NCI-H1930 (cell line): ENCODE measurements at regions not wholly inside any gene's neighbourhood (a gene's known extent, or its start where the extent isn't known, plus 50 kb on each side); places are given as distances from the start of the nearest gene placed in this dataset.

Source experiments
- DNase-seq, 2 experiments: peaks; one replicate each; lab custom pipeline; 2025; lab: John Stamatoyannopoulos, UW

DNA sequence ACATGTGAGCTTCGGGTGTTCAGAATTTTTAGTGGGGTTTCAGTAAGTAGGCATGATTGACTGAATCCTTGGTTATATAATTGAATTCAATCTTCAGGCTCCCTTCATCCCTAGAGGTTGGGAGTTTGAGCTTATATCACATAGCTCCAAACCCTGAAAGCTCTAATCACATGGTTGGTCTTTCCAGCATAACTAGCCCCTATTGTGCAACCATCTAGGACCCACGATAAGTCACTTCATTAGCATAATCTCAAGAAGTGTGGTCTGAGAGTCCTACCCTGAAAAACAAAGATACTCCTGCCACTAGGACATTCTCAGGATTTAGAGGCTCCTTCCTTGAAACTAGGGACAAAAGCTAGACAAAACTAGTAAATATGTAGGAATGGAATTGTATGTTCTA is 348.9 kb upstream of the CBLB start:
- no peak for DNase-seq

- no peak for DNase-seq
Measured at GRCh38 chr3:106227068-106227467, 358.3 kb upstream of the CBLB start.

GRCh38 chr3:106228271-106228670 is 359.5 kb upstream of the CBLB start:
- DNase-seq = no peak

DNA sequence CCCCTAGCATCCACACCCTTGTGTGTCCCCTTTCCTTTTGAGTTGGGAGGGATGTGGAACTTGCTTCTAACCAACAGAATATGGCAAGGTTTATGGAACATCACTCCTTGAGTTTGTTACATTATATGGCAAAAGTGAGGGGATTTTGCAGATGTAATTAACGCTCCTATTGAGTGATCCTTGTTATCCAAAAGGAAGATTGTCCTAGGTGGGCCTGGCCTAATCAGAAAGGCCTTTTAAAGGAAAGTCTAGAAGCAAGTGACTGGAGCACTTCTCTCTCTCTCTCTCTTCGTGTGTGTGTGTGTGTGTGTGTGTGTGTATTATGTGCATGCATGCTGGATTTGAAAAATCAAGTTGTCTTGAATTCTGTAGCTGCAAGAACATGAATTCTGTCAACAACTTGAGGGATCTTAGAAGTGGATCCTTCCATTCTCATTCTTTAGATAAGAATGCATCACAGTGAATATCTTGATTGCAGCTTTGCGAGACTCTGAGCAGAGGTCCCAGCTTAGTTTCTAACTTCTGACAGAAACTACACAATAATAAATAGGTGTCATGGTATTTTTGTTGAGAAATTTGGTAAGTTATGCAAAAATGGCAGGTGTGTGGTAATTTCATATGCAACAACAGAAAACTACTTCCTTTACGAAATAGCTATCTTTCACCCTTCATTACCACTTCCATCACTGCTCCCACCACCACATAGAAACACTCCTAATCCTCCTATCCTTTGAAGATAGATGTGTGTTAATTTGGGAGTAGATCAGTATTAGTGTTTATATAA is 360.9 kb upstream of the CBLB start:
- DNase-seq = no peak

DNA sequence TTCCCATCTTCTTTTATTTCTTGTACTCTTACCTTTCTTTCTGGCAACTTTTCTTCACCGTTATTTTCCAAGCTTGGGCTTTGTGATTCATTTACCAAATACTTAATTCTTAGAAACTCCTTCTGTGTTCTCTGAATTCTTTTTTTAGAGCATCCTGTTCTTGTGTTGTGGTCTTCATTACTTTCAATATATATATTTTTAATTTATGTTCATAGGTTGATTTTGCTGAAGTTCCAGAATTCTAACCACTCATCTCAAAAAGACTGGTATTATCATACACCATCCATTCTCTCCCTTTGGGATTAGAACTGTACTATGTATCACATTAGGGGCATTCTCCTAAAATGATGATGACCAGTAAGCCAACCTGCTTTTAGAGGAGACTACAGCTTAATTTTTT is 362.3 kb upstream of the CBLB start:
- DNase-seq = no peak

DNA sequence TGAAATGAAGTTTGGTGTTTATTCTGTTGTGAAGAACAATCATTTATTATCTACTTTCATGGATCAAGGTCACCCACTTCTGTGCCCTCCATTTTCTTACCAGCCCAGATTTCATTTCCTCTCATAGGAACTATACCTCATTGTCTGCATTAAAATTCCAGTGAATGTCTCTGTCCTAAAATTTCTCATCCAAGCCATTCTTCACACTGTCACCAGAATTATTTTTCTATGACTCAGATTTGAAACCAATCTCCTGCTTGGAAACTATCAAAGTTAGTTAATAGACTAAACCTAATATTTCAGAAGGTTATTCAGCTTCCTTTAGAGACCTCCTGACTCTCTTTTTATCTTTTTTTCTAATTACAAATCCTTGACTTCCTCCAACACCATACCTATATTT is 364.1 kb upstream of the CBLB start:
- no peak for DNase-seq

- no peak for DNase-seq
Measured at GRCh38 chr3:106239195-106239697, 370.4 kb upstream of the CBLB start.

GRCh38 chr3:106241593-106241992 is 372.8 kb upstream of the CBLB start:
- DNase-seq = no peak

GRCh38 chr3:106242781-106243180 is 374.0 kb upstream of the CBLB start:
- DNase-seq = no peak

GRCh38 chr3:106245400-106245799 is 376.6 kb upstream of the CBLB start:
- DNase-seq = no peak

- DNase-seq = no peak
Measured at GRCh38 chr3:106247902-106248684, 379.3 kb upstream of the CBLB start.

GRCh38 chr3:106249159-106249558 is 380.3 kb upstream of the CBLB start:
- DNase-seq = no peak

- no peak for DNase-seq
Measured at GRCh38 chr3:106249981-106250380, 381.2 kb upstream of the CBLB start.

- DNase-seq = no peak
Measured at GRCh38 chr3:106251160-106251892, 382.5 kb upstream of the CBLB start.

DNA sequence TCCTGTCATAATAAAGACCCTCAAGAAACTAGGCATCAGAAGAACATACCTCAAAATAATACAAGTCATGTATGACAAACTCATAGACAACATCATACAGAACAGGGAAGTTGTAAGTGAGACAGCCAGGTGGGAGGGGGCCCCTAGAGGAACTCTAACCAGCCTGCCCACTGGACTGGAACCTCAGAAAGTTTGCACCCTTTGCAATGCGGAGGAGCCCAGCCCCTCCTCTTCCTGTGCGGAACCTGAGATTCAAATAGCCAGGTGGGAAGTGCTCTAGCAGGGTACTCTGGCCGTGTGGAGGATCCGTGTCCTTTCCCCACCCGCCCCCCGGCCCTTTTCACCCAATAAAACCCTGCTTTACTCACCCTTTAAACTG is 387.0 kb upstream of the CBLB start:
- DNase-seq = no peak

DNA sequence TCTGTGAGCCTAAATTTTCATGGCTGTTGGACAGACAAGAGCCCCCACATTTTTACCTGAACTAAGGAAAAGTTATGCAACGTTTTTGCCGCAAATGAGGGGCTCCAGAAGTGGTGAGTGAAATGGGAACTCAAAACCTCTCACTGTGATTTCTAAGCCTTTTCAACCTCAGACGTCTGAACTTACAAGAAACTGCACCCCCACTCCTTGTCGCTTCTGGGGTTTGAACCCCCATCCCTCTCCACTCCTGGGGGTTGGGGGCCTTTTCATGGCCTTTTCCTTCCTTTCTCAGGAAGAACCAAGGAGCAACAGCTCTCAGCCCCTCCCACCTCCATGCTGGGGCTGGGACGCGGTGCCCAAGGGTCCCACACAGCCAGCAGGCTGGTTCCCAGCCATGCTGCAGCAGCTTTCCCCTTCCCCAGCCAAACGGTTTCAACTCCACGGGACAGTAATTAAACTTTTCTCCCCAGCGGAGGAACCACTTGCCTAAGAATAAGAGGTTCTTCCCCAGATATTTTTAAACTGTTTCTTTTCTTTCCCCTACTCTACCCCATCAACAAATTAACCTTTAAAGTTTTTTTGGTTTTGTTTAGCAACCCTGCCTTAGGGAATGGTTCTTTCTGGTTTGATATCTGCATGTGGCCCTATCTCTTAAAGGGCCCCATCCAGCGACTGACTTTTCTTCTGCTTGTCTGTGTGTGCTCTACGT is 387.6 kb upstream of the CBLB start:
- no peak for DNase-seq

DNA sequence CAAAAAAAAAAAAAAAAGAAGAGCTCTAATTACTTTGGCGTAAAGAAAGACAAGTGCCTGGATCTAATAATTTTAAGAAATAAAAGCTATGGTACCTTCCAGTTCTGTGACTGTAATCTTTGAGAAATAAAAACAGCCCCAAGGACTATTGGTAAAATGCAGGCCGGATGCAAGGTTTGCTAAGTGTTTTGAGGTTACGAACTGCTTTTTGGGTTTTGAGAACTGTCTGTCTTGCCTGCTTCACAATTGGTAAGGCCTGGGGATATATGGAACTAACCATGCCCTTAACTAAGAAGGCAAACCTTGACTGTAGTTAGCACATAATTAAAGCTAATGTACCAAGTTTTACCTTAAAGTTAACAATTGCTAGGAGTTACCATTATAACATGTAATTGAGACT is 388.4 kb upstream of the CBLB start:
- no peak for DNase-seq

- no peak for DNase-seq
Measured at GRCh38 chr3:106261396-106261795, 392.6 kb upstream of the CBLB start.

GRCh38 chr3:106261915-106262683 is 393.3 kb upstream of the CBLB start:
- DNase-seq = no peak

- DNase-seq = no peak
Measured at GRCh38 chr3:106263011-106263410, 394.2 kb upstream of the CBLB start.

GRCh38 chr3:106263546-106263945 is 394.7 kb upstream of the CBLB start:
- no peak for DNase-seq
